Femur (tissue), 1 donor: ENCODE measurements at regions not wholly inside any gene's neighbourhood (a gene's known extent, or its start where the extent isn't known, plus 50 kb on each side); places are given as distances from the start of the nearest gene placed in this dataset.
"Not testable (repeated sequence)": the region's sequence is repeated elsewhere in the genome, so short reads cannot be mapped to it uniquely, and the experiment has no call there.

Experiments used
- DNase-seq: peaks from one replicate; pipeline ENCODE4 v3.0.0-alpha.2; 2017

- no peak for DNase-seq
Observed at GRCh38 chr13:83722443-83722842, 159.8 kb downstream of the SLITRK1 start.

- no peak for DNase-seq
Observed at GRCh38 chr13:83716121-83716520, 166.2 kb downstream of the SLITRK1 start.

- DNase-seq, result no peak
Observed at GRCh38 chr13:83714236-83714635, 168.0 kb downstream of the SLITRK1 start.

GRCh38 chr13:83710133-83710515 lies 172.2 kb downstream of the SLITRK1 start:
- DNase-seq, result no peak

- DNase-seq, result no peak
Observed at GRCh38 chr13:83709426-83710132, 172.7 kb downstream of the SLITRK1 start.

GRCh38 chr13:83702021-83702420 lies 180.3 kb downstream of the SLITRK1 start:
- no peak for DNase-seq

GRCh38 chr13:83692800-83693199 lies 189.5 kb downstream of the SLITRK1 start:
- no peak for DNase-seq

GRCh38 chr13:83691966-83692365 lies 190.3 kb downstream of the SLITRK1 start:
- DNase-seq, result no peak

GRCh38 chr13:83681547-83681946 lies 200.7 kb downstream of the SLITRK1 start:
- no peak for DNase-seq

GRCh38 chr13:83677985-83678384 lies 204.3 kb downstream of the SLITRK1 start:
- no peak for DNase-seq

- no peak for DNase-seq
Observed at GRCh38 chr13:83672612-83673011, 209.7 kb downstream of the SLITRK1 start.

GRCh38 chr13:83667606-83668005 lies 214.7 kb downstream of the SLITRK1 start:
- no peak for DNase-seq

- DNase-seq, result no peak
Observed at GRCh38 chr13:83666141-83666540, 216.1 kb downstream of the SLITRK1 start.

- DNase-seq, result no peak
Observed at GRCh38 chr13:83657281-83657680, 225.0 kb downstream of the SLITRK1 start.

- not testable (repeated sequence) for DNase-seq
Observed at GRCh38 chr13:83642617-83643016, 239.7 kb downstream of the SLITRK1 start.

- DNase-seq, result no peak
Observed at GRCh38 chr13:83634601-83635000, 247.7 kb downstream of the SLITRK1 start.

- no peak for DNase-seq
Observed at GRCh38 chr13:83633746-83634145, 248.5 kb downstream of the SLITRK1 start.

- no peak for DNase-seq
Observed at GRCh38 chr13:83622422-83622784, 259.9 kb downstream of the SLITRK1 start.

GRCh38 chr13:83621765-83622421 lies 260.4 kb downstream of the SLITRK1 start:
- DNase-seq, result no peak

GRCh38 chr13:83620530-83621220 lies 261.6 kb downstream of the SLITRK1 start:
- DNase-seq, result no peak

- DNase-seq, result no peak
Observed at GRCh38 chr13:83618966-83619365, 263.3 kb downstream of the SLITRK1 start.

GRCh38 chr13:83613524-83613923 lies 268.8 kb downstream of the SLITRK1 start:
- no peak for DNase-seq

- DNase-seq, result no peak
Observed at GRCh38 chr13:83601539-83601938, 280.7 kb downstream of the SLITRK1 start.

GRCh38 chr13:83592095-83592494 lies 290.2 kb downstream of the SLITRK1 start:
- DNase-seq, result no peak
